Dedifferentiated amniotic fluid mesenchymal stem cell (primary cell): ENCODE measurements at regions not wholly inside any gene's neighbourhood (a gene's known extent, or its start where the extent isn't known, plus 50 kb on each side); places are given as distances from the start of the nearest gene placed in this dataset.
"Not testable (repeated sequence)": the region's sequence is repeated elsewhere in the genome, so short reads cannot be mapped to it uniquely, and the experiment has no call there.

Experiments used
- DNase-seq: peaks from one replicate; pipeline ENCODE4 v3.0.0-alpha.2; 2016; ENCODE audit errors: extremely low spot score

- not testable (repeated sequence) for DNase-seq
Observed at GRCh38 chr2:166641516-166641915, 147.5 kb upstream of the SCN7A start.

- DNase-seq = no peak
Observed at GRCh38 chr2:166637051-166637450, 143.0 kb upstream of the SCN7A start.

- no peak for DNase-seq
Observed at GRCh38 chr2:166634706-166635105, 140.7 kb upstream of the SCN7A start.

DNA sequence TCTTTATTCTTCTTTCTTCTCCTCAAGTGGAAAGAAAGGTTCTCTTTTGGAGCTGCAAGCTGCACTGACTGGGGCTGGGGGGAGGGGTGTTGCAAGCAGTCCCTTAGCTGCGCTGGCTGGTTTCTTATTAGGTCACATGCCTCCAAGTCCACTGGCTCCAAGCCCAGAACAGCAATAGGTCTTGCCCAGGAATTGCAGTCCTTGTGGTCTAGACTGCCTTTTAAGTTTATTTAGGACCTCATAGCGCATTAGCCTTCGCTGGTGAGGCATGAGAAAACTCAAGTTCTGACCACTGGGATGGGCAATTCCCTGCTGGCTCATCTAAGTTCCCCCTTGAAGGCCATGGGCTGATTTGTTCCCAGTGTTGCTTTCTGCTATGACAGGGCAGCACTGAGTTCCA lies 138.6 kb upstream of the SCN7A start:
- DNase-seq = no peak

DNA sequence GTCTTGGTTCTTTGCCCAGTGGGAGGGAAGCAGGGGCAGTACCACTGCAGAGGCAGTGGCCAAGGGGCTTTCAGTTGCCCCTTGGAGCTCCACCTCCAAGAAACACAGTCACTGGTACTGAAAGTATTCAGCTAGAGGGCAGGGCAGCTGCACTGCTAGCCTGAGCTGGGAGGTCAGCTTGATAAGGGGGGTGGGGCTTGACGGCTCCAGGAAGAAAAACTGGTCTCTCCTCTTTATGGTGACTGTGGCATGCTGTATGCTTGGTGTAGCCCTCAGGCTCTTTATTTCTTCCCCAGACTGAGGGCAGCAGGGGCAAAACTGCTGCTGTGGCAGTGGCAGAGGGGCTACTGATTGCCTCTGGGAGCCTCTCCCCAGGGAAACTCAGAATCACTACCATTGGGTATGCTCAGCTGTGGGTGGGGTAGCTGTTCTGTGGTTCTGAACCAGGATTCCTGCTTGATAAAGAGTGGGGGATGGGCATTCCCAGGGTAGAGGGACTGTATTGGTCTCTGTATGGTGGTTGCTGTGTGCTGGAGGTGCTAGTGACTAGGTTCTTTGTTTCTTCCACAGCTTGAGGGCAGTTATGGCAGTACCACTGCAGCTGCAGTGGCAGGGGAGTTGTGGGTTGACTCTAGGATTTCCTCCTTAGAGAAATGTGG lies 134.6 kb upstream of the SCN7A start:
- no peak for DNase-seq

- no peak for DNase-seq
Observed at GRCh38 chr2:166627893-166628292, 133.8 kb upstream of the SCN7A start.

GRCh38 chr2:166625670-166626069 lies 131.6 kb upstream of the SCN7A start:
- DNase-seq = no peak

- no peak for DNase-seq
Observed at GRCh38 chr2:166614503-166614902, 120.5 kb upstream of the SCN7A start.

DNA sequence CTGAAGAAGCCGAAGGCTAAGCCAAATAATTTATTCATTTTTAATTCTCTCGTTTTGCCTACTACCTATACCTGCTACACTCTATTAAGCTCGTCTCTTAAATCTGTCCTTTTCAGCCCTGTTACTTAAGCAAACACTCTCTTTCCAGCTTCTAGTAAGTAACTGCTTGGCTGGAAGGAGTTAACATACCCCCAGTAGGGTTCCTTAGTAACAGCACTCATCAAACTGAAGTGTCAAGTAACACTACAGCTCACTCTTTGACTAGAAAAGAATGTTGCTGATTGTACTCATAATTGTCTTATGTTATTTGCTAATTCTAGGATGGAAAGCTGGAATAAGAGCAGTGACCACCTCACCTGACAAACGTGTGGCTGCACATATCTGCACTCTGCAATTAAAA lies 120.0 kb upstream of the SCN7A start:
- DNase-seq = no peak

DNA sequence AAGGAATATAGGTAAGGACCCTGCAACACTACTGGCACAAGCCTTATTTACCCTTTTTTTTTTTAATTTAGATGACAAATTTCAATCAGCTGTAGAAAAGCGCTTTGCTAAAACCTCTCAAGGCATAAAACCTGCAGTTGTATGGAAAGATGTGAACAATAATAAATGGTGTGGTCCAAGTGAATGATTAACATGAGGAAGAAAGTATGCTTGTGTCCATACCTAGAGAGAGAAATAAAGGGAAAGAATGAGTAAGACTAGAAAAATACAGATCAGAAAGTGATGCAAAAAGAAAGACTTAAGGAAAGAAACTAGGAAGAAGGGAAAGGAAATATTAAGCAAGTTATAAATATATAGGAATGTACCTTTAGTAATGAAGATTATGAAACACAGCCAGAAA lies 119.2 kb upstream of the SCN7A start:
- no peak for DNase-seq

DNA sequence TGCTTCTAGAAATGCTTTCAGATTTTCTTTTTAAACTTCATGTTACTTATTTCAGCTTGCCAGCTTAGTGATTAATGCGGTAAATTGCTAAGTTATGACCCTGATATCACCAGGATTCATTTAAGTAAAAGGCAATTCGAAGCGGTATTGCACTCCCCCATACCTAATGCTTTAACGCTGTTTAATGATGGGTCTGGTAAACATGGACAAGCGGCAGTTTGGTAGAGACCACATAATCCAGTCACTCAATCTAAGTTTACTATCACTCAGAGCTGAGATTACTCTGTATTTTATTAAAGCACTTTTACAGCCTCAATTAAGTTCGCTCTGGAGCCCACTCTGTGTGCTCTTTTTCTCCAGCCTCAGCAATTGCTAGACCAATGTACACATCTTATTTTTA lies 118.2 kb upstream of the SCN7A start:
- no peak for DNase-seq

DNA sequence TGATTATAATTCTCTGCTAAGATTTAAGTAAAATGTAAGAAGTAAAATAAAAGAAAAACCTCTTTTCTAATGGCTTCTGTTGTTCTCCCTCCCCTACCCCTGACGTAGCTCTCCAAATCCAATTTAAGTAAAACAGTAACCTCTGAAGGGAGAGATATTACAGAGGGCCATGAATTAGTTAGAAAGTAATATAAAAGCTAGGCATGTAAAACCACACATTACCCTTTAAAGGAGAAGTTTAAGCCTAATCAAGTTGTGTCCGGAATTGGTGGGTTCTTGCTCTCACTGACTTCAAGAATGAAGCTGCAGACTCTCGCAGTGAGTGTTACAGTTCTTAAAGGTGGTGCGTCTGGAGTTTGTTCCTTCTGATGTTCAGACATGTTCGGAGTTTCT lies 116.9 kb upstream of the SCN7A start:
- DNase-seq = no peak

DNA sequence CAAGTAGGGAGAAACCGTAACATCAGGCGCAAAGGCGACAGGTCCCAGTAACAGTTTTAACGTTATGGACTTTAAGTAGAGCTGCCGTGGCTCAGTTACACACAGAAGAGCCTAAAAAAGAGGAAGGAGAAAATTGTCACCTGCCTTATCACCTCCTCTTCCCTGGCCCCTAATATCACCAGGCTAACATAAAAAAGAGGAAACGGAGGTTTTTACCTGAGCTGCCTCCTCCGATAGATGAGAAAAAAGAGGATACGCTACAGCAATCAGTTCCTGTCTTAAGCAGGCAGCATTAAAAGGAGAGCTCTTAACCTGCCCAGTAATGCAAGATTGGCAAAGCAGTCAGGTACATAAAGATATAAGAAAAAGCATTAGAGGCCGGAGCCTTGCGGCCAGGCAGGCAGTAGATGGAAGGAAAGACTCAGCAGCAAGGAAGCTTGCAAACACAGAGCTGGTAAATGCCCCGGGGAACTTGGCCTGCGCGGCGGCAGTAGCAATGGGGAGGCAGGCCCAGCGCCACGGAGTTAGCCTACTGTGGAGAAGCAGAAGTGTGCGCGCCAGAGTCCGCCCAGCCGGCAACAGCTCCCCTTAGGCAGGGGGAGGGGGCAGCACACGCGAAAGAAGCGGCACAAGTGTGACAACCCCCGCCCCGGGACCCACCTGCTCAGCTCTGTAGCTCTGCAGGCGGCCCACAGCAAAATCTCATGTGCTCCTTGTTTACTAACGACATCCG lies 116.3 kb upstream of the SCN7A start:
- DNase-seq = no peak

- DNase-seq = no peak
Observed at GRCh38 chr2:166609183-166609959, 115.3 kb upstream of the SCN7A start.

- no peak for DNase-seq
Observed at GRCh38 chr2:166607880-166608279, 113.8 kb upstream of the SCN7A start.

- DNase-seq = peak; percentile 58
Observed at GRCh38 chr2:166593403-166593802, 99.4 kb upstream of the SCN7A start.

DNA sequence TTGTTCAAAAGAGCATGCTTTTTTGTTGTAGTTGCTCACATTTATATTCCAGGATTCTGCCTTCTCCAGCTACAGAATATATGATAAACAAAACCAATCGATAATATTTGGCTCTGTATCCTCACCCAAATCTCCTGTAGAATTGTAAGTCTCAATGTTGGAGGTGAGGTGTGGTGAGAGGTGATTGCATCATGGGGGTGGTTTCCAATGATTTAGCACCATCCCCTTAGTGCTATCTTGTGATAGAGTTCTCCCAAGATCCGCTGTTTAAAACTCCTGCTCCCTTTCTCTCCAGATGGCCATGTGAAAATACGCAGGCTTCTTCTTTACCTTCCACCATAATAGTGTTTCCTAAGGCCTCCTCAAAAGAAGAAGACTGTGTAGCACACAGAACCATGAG lies 98.7 kb upstream of the SCN7A start:
- DNase-seq = no peak

GRCh38 chr2:166591226-166591625 lies 97.2 kb upstream of the SCN7A start:
- DNase-seq = no peak

GRCh38 chr2:166573391-166573790 lies 79.3 kb upstream of the SCN7A start:
- peak; percentile 33 for DNase-seq

DNA sequence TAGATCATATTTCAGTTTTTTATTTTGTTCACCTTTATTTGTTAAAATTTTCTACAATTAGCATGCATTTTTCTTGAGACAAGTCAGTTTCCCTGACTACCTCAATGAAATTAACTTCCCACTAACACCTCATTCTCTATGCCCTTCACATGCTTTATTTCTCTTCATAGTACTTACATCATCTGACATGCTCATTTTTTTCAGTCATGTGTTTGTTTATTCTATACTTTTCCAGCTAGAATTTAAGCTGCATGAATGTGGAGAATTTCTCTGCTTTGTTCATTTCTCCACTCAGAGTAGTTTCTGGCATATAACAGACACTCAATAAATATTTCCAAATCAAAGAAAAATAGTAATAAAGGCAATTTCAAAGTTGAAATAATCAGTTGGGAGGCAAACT lies 78.9 kb upstream of the SCN7A start:
- peak; percentile 26 for DNase-seq

DNA sequence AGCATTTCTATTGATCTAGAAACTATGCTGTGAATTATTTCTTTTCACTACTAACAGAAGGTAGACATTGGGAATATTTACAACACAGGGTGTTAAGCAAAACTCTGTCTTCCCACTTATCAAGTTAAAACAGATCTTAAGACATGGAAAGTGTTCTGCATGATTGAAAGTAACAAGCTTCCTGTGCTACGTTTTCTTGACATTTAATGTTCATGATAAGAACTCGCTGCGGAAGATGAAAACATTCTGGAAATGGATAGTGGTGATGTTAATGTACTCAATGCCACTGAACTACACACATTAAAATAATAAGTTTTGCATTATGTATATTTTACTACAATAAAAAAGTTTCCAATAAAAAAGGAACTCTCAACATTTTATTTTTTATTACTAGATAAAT lies 74.4 kb upstream of the SCN7A start:
- DNase-seq = no peak

DNA sequence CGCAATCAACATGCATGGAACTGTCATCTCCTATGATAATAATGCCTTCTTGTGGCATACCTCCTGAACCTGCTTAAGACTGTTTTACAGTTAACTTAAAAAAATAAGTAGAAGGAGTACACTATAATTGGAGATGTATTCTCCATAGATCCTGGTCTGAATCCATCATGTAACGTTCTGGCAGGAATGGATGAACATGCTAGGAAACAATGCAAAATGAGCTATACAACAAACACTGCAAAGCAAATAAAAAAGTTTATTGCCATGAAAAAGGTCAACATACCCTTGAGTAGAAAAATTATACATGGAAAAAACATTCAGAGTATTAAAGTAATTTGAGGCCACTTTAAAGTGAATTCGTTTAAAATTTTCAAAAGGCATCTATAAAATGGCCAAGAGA lies 71.5 kb upstream of the SCN7A start:
- no peak for DNase-seq

DNA sequence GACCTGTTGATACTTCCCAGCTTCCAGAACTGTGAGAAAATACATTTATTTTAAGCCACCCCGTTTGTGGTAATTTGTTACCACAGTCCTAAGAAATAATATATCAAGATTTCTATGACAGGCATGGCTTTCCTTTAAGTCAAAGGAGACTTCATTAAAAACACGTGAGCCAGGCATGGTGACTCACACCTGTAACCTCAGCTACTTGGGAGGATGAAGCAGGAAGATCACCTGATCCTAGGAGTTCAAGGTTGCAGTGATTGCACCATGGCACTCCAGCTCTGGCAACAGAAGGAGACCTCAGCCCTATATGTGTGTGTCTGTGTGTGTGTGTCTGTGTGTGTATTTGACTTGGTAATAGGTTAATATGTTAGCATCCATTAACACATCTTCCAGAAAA lies 69.8 kb upstream of the SCN7A start:
- no peak for DNase-seq
